ENCODE measurements at regions not wholly inside any gene's neighbourhood (a gene's known extent, or its start where the extent isn't known, plus 50 kb on each side); places are given as distances from the start of the nearest gene placed in this dataset.

GRCh38 chr17:5788266-5788900, 204.1 kb upstream of the NLRP1 start:
- DNase-seq = no peak

GRCh38 chr17:5789528-5789927, 205.2 kb upstream of the NLRP1 start:
- DNase-seq = no peak

- no peak for DNase-seq
Measured at GRCh38 chr17:5793157-5793556, 208.8 kb upstream of the NLRP1 start.

GRCh38 chr17:5793899-5794298, 209.6 kb upstream of the NLRP1 start:
- DNase-seq = no peak

GRCh38 chr17:5794385-5794784, 210.1 kb upstream of the NLRP1 start:
- DNase-seq = no peak

GRCh38 chr17:5794881-5795506, 210.7 kb upstream of the NLRP1 start:
- no peak for DNase-seq

GRCh38 chr17:5797447-5798050, 213.2 kb upstream of the NLRP1 start:
- DNase-seq = no peak

- no peak for DNase-seq
Measured at GRCh38 chr17:5798094-5798493, 213.8 kb upstream of the NLRP1 start.

GRCh38 chr17:5800131-5800530, 215.8 kb upstream of the NLRP1 start:
- no peak for DNase-seq

GRCh38 chr17:5800646-5801045, 216.3 kb upstream of the NLRP1 start:
- DNase-seq = no peak

- DNase-seq = no peak
Measured at GRCh38 chr17:5804251-5804650, 219.9 kb upstream of the NLRP1 start.

- no peak for DNase-seq
Measured at GRCh38 chr17:5809056-5809455, 224.7 kb upstream of the NLRP1 start.

- no peak for DNase-seq
Measured at GRCh38 chr17:5809580-5810188, 225.4 kb upstream of the NLRP1 start.

- DNase-seq = no peak
Measured at GRCh38 chr17:5812590-5812989, 228.3 kb upstream of the NLRP1 start.

- no peak for DNase-seq
Measured at GRCh38 chr17:5813357-5813756, 229.0 kb upstream of the NLRP1 start.

GRCh38 chr17:5815396-5815795, 231.1 kb upstream of the NLRP1 start:
- no peak for DNase-seq

GRCh38 chr17:5816491-5817070, 232.3 kb upstream of the NLRP1 start:
- no peak for DNase-seq

GRCh38 chr17:5817475-5818395, 233.4 kb upstream of the NLRP1 start:
- DNase-seq = no peak

- no peak for DNase-seq
Measured at GRCh38 chr17:5819396-5819795, 235.1 kb upstream of the NLRP1 start.

- DNase-seq = no peak
Measured at GRCh38 chr17:5819921-5820685, 235.8 kb upstream of the NLRP1 start.

GRCh38 chr17:5820721-5821456, 236.6 kb upstream of the NLRP1 start:
- no peak for DNase-seq

All from T-helper 1 cell (primary cell).